Heart left ventricle (tissue), 16 donors: ENCODE measurements at regions not wholly inside any gene's neighbourhood (a gene's known extent, or its start where the extent isn't known, plus 50 kb on each side); places are given as distances from the start of the nearest gene placed in this dataset.

ENCODE experiments used
- ATAC-seq, 4 donors: fragments of 200-7000 bp; cut with Tn5 transposase; one replicate each; pipeline ENCODE4 v1.9.1; 2020 to 2022; ENCODE audit warnings: moderate library complexity in 4 of 4, mild to moderate bottlenecking in 3 of 4, moderate number of reproducible peaks in 1 of 4
- DNase-seq, 5 donors: peaks; one replicate each; pipeline ENCODE4 v3.0.0-alpha.2; 2020
- H3K27ac ChIP-seq, 12 donors: fragments of 200-600 bp; sonication (generic) in 4 of 12; one replicate each; pipeline versions ENCODE4 v1.5.0 to v1.8.0; 2016 to 2022; ENCODE audit warnings: mild to moderate bottlenecking in 2 of 12
- H3K27me3 ChIP-seq, 9 donors: fragments of 200-600 bp; sonication (generic) in 2 of 9; one replicate each; pipeline versions ENCODE4 v1.5.1 to v1.8.0; 2016 to 2022; ENCODE audit warnings: mild to moderate bottlenecking in 3 of 9
- H3K36me3 ChIP-seq, 9 donors: fragments of 200-600 bp; sonication (generic) in 2 of 9; one replicate each; pipeline versions ENCODE4 v1.5.0 to v1.8.0; 2018 to 2022; ENCODE audit warnings: mild to moderate bottlenecking in 2 of 9
- H3K4me1 ChIP-seq, 12 donors: fragments of 200-600 bp; sonication (generic) in 4 of 12; one replicate each; pipeline versions ENCODE4 v1.5.0 to v1.8.0; 2016 to 2022; ENCODE audit warnings: mild to moderate bottlenecking in 3 of 12
- H3K4me3 ChIP-seq, 12 donors: fragments of 200-600 bp; sonication (generic) in 4 of 12; one replicate each; pipeline versions ENCODE4 v1.5.0 to v1.8.0; 2017 to 2022; ENCODE audit warnings: mild to moderate bottlenecking in 9 of 12, moderate library complexity in 4 of 12
- H3K9me3 ChIP-seq, 12 donors: fragments of 200-600 bp; sonication (generic) in 4 of 12; one replicate each; pipeline versions ENCODE4 v1.5.0 to v1.8.0; 2016 to 2022; ENCODE audit warnings: mild to moderate bottlenecking in 1 of 12
- POLR2A ChIP-seq, 2 donors: fragments of 450-650 bp; IDR thresholded peaks; one replicate each; pipeline ENCODE4 v1.6.1; 2017; ENCODE audit warnings: antibody characterized with exemption in 2 of 2, mild to moderate bottlenecking in 2 of 2, moderate library complexity in 2 of 2
- WGBS, 4 donors: extraction: QIAGEN DNeasy Blood & Tissue Kit in 2 of 4; methylation state at CpG; one replicate each; pipeline versions ENCODE4 v1.1.5 to v1.1.7; 2013 to 2018; 5-methylcytosine and 5-hydroxymethylcytosine counted together
- intact Hi-C, 10 donors: fragments of 100-400 bp; cut with DNase I; formaldehyde crosslinking; loops; one replicate each; pipeline versions ENCODE4 v1.11.1 to v1.14.2; 2022
- TF ChIP-seq, protein P1 (sequence below), 12 donors: fragments of 200-600 bp; sonication (generic) in 4 of 12; IDR thresholded peaks; one replicate each; pipeline versions ENCODE4 v1.5.0 to v1.8.0; 2018 to 2022; ENCODE audit warnings: antibody characterized with exemption in 12 of 12, mild to moderate bottlenecking in 5 of 12
- donor health status: ischemic (EF 13 %, LVEDD 7.1; RV severe dilation, severe dysfunction).
- donor health status: healthy with polysubstance abuse.
- donor health status: DM: no; HTN: yes; CAD: no.
- donor health status: DM: no; HTN: no; CAD: no.
- donor health status: ischemic (EF 25% LVEDD 6.9; RV normal size, moderate dysfunction).
- donor health status: ischemic (EF 25% LVEDD 5.7; RV mildly dilated, moderate dysfunction).
- donor health status: healthy.
- donor health status: DM: yes; HTN: yes; CAD: no.
- donor health status: ischemic (EF 35%, LVEDD 5.7; RV mildly dilated, moderate dysfunction).
- donor health status: nonischemic (EF 11% LVEDD 7.7; RV severe dilation, severe dysfunction).
- donor health status: DM: yes; HTN: yes; CAD: no.
- donor health status: PGD.
- donor health status: ischemic (EF 29% LVEDD 5.4; RV normal size, mild dysfunction).
- donor health status: nonischemic (EF 23%, LVEDD 6.1; RV moderate dilation, normal function).

DNA sequence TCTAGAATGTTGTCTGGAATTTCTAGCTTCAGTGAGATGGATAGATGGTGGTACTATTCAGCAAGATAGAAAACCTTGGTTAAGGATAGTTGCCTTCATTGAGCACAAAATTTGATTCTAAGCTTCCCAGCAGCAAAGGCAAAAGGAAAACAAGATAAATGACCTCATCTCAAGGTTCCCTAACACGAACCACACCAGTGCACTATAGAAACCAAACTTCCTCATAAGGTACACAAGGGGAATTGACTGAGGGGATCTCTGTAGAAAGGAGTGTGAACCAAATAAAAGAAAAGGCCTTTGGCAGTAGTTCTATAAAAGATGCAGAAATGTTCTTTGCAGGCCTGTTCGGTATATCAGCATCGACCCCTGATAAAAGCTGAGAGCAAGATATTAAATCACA is 288.9 kb downstream of the SHQ1 start:
- no peak overlapping the region for H3K4me3 ChIP-seq
- TF ChIP-seq, protein P1, sequence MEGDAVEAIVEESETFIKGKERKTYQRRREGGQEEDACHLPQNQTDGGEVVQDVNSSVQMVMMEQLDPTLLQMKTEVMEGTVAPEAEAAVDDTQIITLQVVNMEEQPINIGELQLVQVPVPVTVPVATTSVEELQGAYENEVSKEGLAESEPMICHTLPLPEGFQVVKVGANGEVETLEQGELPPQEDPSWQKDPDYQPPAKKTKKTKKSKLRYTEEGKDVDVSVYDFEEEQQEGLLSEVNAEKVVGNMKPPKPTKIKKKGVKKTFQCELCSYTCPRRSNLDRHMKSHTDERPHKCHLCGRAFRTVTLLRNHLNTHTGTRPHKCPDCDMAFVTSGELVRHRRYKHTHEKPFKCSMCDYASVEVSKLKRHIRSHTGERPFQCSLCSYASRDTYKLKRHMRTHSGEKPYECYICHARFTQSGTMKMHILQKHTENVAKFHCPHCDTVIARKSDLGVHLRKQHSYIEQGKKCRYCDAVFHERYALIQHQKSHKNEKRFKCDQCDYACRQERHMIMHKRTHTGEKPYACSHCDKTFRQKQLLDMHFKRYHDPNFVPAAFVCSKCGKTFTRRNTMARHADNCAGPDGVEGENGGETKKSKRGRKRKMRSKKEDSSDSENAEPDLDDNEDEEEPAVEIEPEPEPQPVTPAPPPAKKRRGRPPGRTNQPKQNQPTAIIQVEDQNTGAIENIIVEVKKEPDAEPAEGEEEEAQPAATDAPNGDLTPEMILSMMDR (IDR thresholded peaks at IDR 0.05): no peak
- TF ChIP-seq POLR2A (IDR thresholded peaks at IDR 0.05): no peak
- H3K27ac ChIP-seq: no peak overlapping the region
- ATAC-seq (peak in 1 of 4 donors; percentile 29), DNase-seq (no peak)
- intact Hi-C loops: no loop called here
- H3K36me3 ChIP-seq: no peaks in the 10 kb centered on the region
- peaks cover 0 to 22% (median 3%) of the 10 kb centered on the region in 12 donors for H3K9me3 ChIP-seq
- 66 to 77% (median 72%) methylated on average over 3 of the region's 3 CpGs for WGBS, 4 donors
- peaks cover 0 to 12% (median 0%) of the 10 kb centered on the region in 12 donors for H3K4me1 ChIP-seq
- no peaks in the 10 kb centered on the region for H3K27me3 ChIP-seq

DNA sequence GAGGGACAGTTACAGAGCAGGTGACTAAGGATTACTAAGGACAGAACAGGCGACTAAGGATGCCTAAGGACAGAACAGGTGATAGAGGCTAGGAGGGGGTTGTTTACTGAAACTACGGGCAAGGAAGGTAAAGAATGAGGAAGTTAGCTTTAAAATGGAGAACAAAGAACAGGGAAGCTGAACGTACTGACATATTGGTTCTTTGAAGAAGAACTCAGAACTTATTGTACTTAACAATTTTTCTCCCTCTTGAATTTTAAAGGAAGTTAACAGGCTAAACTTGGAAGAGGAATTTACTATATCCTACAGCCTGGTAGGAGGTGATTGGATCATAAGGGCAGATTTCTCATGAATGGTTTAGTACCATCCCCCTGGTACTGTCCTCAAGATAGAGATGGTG is 290.2 kb downstream of the SHQ1 start:
- H3K4me3 ChIP-seq: no peak overlapping the region
- peaks cover 0 to 12% (median 0%) of the 10 kb centered on the region in 12 donors for H3K4me1 ChIP-seq
- DNase-seq: no peak
- 85 to 93% (median 92%) methylated on average over 3 of the region's 3 CpGs for WGBS, 4 donors
- no peak for ATAC-seq
- H3K27ac ChIP-seq: peak overlapping the region in 1 of 12 donors; percentile 62
- peaks cover 0 to 22% (median 3%) of the 10 kb centered on the region in 12 donors for H3K9me3 ChIP-seq
- TF ChIP-seq, protein P1 (IDR thresholded peaks at IDR 0.05): no peak
- intact Hi-C loops: no loop called here
- no peaks in the 10 kb centered on the region for H3K27me3 ChIP-seq
- no peaks in the 10 kb centered on the region for H3K36me3 ChIP-seq

DNA sequence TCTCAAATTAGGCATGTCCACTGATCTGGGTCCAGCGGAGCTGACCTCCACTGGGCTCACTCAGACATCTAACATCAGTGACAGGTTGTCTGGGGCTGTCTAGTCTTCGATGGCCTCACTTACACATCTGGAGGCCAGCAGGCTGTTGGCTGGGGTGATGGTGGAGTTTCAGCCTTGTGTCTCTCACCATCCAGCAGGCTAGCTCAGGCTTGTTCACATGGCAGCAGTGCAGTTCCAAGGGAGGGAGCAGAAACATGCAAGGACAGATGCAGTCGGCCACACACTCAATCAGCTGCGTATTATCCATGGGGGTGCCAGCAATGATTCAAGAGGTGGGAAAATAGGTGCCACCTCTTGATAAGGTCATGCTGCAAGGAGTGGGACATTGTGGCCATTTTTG is 292.5 kb downstream of the SHQ1 start:
- H3K9me3 ChIP-seq: peaks cover 0 to 5% (median 0%) of the 10 kb centered on the region in 12 donors
- TF ChIP-seq, protein P1 (IDR thresholded peaks at IDR 0.05): no peak
- no peak for TF ChIP-seq POLR2A (IDR thresholded peaks at IDR 0.05)
- H3K36me3 ChIP-seq: no peaks in the 10 kb centered on the region
- no peak overlapping the region for H3K27ac ChIP-seq
- intact Hi-C loops: no loop called here
- H3K4me3 ChIP-seq: no peak overlapping the region
- no peak for ATAC-seq
- H3K27me3 ChIP-seq: no peaks in the 10 kb centered on the region
- peaks cover 0 to 12% (median 0%) of the 10 kb centered on the region in 12 donors for H3K4me1 ChIP-seq
- DNase-seq: no peak
- WGBS, 4 donors: 88 to 93% (median 90%) methylated on average over 4 of the region's 4 CpGs

DNA sequence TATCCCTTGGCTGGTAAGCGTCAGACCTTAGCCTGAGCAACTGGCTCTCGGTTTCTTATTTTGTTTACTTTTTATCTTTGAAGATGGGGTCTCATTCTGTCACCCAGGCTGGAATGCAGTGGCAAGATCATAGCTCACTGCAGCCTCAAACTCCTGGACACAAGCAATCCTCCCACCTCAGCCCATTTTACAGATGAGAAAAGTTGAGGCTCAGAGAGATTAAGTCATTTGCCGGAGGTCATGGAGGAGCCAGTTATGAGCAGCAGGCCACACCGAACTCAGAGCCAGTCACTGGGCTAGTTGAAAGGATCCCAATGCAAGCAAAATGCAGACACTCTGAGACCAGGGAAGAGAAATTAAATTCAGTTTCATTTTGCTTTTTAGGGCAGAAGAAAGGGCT is 293.6 kb downstream of the SHQ1 start:
- H3K4me3 ChIP-seq: no peak overlapping the region
- WGBS, 4 donors: 86 to 93% (median 89%) methylated on average over 4 of the region's 4 CpGs
- intact Hi-C loops: no loop called here
- peaks cover 0 to 5% (median 0%) of the 10 kb centered on the region in 12 donors for H3K9me3 ChIP-seq
- no peaks in the 10 kb centered on the region for H3K27me3 ChIP-seq
- TF ChIP-seq, protein P1 (IDR thresholded peaks at IDR 0.05): no peak
- no peak for TF ChIP-seq POLR2A (IDR thresholded peaks at IDR 0.05)
- ATAC-seq: no peak
- no peaks in the 10 kb centered on the region for H3K36me3 ChIP-seq
- peaks cover 0 to 21% (median 0%) of the 10 kb centered on the region in 12 donors for H3K4me1 ChIP-seq
- H3K27ac ChIP-seq: no peak overlapping the region
- no peak for DNase-seq
